Activated CD4-positive, alpha-beta T cell treated with anti-CD3 and anti-CD28 coated beads, Interleukin-2, Interleukin-6, amounts not matched to agents 100 ng/mL and 50 ng/mL, durations not matched to agents 16 hours and 8 hours (primary cell): ENCODE measurements at regions not wholly inside any gene's neighbourhood (a gene's known extent, or its start where the extent isn't known, plus 50 kb on each side); places are given as distances from the start of the nearest gene placed in this dataset.

Experiments used
- DNase-seq: peaks from one replicate; pipeline ENCODE4 v3.0.0-alpha.2; 2020

- no peak for DNase-seq
These were observed 687.2 kb downstream of the FAM133A start for GRCh38 chrX:94361241-94361640.

DNA sequence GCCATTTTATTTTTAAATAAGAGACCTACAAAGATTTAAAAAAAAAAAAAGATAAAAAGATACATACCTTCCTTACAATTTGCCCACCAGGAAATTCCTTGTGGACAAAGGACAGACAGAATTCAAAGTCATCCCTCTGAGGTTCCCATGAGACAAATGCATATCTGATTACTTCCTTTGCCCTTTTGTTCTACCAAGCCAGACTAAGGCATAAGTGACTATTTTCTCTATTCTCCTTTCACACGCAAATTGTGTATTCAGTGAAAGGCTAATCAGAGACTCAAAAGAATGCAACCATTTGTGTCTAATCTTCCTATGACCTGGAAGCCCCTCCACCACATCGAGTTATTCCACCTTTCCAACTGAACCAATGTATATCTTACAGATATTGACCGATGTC lies 691.7 kb downstream of the FAM133A start:
- DNase-seq: no peak

GRCh38 chrX:94366616-94367015 lies 692.6 kb downstream of the FAM133A start:
- DNase-seq: no peak

- DNase-seq: no peak
These were observed 715.0 kb downstream of the FAM133A start for GRCh38 chrX:94389044-94389443.

DNA sequence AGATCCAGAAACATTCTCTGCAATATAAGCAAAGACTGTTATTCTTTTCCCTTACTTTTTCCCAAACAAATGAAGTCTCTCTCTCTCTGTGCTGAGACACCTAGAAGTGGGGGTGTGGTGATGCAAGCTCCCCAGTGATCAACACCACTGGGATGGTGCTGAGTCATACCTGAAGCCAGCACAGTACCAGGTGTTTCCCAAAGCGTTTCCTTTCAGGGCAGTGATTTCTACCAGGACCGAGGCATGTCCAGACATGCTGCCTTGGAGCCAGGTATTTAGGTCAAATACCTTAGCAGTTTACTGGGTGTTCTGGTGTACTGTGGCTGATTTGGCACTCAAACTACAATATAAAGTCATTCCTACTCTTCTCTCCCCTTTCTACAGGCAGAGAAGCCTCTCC lies 726.5 kb downstream of the FAM133A start:
- peak; percentile 0 for DNase-seq

DNA sequence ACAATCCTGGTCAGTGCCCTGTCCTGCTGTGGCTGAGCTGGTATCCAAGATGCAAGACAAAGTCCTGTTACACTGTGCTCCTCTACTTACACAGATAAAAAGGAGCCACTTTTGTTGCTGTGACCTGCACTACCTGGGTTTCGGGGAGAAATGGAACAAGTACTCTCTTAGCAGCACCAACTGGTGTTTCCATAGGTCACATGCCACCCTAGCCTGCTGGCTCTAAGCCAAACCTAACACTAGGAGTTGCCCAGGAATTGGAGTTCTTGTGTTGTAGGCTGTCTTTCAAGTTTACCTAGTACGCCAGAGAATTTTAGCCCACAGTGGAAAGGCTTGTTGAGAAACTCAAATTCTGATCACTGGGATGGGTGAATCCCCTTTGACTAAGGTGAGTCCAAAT lies 727.4 kb downstream of the FAM133A start:
- DNase-seq: no peak

DNA sequence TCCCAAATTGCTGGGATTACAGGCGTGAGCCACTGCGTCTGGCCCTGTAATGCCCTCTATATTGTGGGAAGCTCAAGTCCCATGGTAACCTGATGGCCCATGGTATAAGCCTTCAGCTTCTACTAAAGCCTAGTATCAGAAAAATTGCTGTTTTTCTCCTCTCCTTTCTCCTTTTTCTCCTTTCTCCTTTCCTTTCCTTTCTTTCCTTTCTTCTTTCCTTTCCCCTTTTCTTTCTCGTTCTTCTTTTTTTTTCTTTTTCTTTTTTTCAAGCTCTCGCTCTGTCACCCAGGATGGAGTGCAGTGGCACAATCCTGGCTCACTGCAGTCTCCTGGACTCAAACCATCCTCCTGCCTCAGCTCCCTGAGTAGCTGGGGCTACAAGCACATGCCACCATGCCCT lies 740.7 kb downstream of the FAM133A start:
- DNase-seq: no peak

GRCh38 chrX:94418065-94418464 lies 744.1 kb downstream of the FAM133A start:
- DNase-seq: no peak

GRCh38 chrX:94424456-94424855 lies 750.5 kb downstream of the FAM133A start:
- DNase-seq: no peak

GRCh38 chrX:94430091-94430490 lies 756.1 kb downstream of the FAM133A start:
- DNase-seq: no peak

GRCh38 chrX:94435799-94436198 lies 761.8 kb downstream of the FAM133A start:
- no peak for DNase-seq

- DNase-seq: no peak
These were observed 780.2 kb downstream of the FAM133A start for GRCh38 chrX:94454159-94454558.

DNA sequence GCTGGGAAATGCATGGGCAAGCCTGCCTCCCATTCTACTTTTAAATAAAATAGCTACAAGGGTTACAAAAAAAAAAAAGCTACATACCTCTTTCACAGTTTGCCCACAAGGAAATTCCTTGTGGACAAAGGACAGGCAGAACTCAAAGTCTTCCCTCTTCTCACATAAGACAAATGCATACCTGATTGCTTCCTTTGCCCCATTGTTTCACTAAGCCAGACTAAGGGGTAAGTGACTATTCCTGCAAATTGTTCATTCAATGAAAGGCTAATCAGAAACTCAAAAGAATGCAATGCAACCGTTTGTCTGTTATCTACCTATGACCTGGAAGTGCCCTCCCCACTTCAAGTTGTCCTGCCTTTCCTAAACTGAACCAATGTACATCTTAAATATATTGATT lies 780.6 kb downstream of the FAM133A start:
- DNase-seq: no peak

DNA sequence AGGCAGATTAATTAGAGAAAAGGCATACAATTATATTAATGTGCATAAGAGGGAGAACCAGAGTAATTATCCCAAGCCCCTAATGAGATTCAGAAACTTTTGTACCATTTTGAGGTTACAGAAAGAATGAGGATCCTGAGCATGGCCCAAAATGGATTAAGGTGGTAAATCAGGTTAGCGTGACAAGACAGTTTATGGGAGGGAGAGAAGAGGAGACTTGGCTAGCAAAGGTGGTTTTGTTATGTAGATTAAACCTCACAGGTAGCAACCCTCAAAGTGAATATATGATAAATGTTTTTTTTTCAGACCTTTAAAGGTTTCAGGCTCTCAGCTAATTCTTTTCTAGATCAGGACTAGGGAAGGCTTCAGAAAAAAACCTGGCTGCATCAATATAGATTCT lies 781.8 kb downstream of the FAM133A start:
- DNase-seq: no peak

- no peak for DNase-seq
These were observed 818.5 kb downstream of the FAM133A start for GRCh38 chrX:94492541-94492940.

GRCh38 chrX:94493405-94493804 lies 819.4 kb downstream of the FAM133A start:
- no peak for DNase-seq

- DNase-seq: no peak
These were observed 837.6 kb downstream of the FAM133A start for GRCh38 chrX:94511564-94511963.

- no peak for DNase-seq
These were observed 841.0 kb downstream of the FAM133A start for GRCh38 chrX:94515009-94515408.

DNA sequence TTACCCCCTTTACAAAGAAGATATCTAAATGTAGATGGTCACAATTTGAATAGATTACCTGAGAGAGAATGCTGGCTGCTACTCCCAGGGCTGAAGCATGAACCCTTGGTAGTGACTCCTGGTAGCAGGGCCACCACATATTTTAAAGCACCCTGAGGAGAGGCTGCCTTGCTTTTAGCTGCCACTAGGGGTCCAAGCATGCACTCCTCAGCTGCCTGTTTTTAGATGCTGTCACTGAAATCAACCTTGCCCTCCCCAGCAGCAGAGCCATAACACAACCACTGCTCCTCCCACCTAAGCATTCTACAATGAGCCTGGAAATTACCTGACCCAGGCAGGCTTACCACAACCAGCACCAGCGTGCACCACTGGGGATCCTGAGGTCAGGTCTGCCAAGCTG lies 850.9 kb downstream of the FAM133A start:
- peak; percentile 12 for DNase-seq

GRCh38 chrX:94545722-94546121 lies 871.7 kb downstream of the FAM133A start:
- no peak for DNase-seq

GRCh38 chrX:94551831-94552230 lies 877.8 kb downstream of the FAM133A start:
- DNase-seq: no peak

DNA sequence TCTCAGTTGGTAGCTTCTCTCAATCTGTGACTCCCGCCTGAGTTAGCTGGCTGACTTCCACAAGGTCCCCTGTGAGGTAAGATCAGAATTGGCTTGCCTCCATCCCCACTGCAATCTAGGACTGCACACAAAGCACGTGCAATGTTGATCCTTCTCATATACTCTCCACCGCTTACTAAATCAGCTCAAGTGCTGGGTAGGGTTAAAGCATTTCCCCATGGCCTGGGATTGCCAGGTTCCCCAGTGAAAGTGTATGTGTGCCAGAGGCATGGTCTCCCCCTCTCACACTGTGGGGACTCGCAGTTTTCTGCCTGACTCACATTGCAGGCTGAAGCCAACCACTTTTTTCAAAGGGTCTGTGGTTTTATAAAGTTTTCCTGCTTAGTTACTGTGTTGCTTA lies 886.9 kb downstream of the FAM133A start:
- DNase-seq: no peak

GRCh38 chrX:94576367-94577004 lies 902.5 kb downstream of the FAM133A start:
- DNase-seq: no peak

- no peak for DNase-seq
These were observed 926.1 kb downstream of the FAM133A start for GRCh38 chrX:94600077-94600476.

DNA sequence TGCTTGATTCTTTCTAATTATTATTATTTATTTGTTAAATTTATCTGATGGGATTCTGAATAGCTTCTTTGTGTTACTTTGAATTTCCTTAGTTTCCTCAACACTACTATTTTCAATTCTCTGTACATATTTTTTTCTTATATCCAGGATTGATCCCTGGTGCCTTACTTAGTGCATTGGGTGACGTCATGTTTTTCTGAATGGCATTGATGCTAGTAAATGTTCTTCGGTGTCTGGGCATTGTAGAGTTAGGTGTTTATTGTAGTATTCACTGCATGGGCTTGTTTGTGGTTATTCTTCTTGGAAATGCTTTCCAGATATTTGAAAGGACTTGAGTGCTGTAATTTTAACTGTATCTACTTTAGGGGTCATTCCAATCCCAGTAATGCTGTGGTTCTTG lies 938.1 kb downstream of the FAM133A start:
- DNase-seq: no peak

GRCh38 chrX:94633237-94633636 lies 959.2 kb downstream of the FAM133A start:
- DNase-seq: no peak
